NT2/D1 (cell line): ENCODE measurements at regions not wholly inside any gene's neighbourhood (a gene's known extent, or its start where the extent isn't known, plus 50 kb on each side); places are given as distances from the start of the nearest gene placed in this dataset.

Experiments
- SUZ12 ChIP-seq: IDR thresholded peaks from 2 replicates; pipeline ENCODE4 v1.6.1; 2011; ENCODE audit not compliant: insufficient read length, insufficient read depth; ENCODE audit errors: extremely low read depth
- YY1 ChIP-seq: IDR thresholded peaks from 2 replicates; pipeline ENCODE4 v1.6.1; 2011; ENCODE audit not compliant: insufficient read length, insufficient read depth
- ZNF274 ChIP-seq: IDR thresholded peaks from 2 replicates; pipeline ENCODE4 v1.6.1; 2011; ENCODE audit warnings: mild to moderate bottlenecking, low read depth, low read length

DNA sequence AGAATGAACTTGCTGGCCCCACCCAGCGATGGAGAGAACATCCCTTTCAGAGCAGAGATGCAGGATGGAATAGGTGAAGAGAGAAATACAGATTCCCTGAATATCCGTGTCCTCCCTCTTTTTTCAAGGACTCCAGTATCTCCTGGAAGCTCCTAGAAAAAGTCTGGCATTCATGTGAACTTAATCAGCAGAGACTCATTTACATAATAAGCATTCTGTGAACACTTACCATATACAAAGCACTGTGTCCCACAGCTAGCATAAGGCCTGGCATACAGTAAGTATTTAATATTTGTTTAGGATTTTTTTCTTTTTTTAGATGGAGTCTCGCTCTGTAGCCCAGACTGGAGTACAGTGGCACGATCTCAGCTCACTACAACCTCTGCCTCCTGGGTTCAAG, 208.5 kb upstream of the RPL38 start:
- TF ChIP-seq SUZ12: no peak
- no peak for TF ChIP-seq ZNF274
- TF ChIP-seq YY1: no peak
